ENCODE measurements at regions not wholly inside any gene's neighbourhood (a gene's known extent, or its start where the extent isn't known, plus 50 kb on each side); places are given as distances from the start of the nearest gene placed in this dataset.
A peak's percentile ranks its signal among the peaks of the same experiment; 100 is the strongest.
"Not testable (repeated sequence)": the region's sequence is repeated elsewhere in the genome, so short reads cannot be mapped to it uniquely, and the experiment has no call there.

DNA sequence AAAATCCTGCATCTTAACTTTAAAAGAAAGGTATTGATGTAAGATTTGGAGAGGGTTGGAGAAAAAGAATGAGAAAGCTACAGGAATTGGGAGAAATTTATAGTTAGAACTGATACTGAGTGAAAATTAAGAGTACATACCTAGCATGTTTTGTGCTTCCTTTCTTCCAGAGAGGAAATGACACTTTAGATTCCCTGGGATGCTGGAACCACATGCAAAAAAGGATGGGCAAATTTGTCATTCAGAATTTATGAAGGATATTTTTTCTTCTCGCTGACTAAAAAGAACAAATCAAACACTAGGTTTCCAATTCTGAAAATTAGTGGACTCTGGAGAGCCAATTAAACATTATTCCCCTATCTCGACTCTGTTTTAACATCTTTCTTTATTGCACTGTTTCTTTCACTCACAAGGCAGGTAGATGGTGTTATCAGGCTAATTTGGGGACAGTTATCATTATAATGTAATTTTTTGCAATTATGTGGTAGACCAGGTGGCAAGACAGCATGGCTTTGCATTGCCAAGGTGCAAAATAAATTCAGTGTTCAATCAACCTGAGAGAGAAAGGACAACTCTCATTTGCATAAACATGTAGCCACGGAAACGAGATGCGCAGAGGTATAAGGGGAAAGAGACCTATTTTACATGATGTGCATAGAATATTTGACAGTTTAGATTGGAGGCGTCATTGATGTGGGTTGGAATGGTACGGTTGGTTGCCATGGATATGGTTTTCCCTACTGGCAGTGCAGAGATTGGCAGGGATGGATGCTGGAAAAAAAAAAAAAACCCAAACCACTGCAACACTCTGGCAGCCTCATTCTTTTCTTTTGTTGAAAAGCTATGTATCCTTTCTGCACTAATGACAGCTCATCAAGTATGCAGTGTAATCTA lies 320.4 kb upstream of the CCNH start:
- DNase-seq, result no peak

- no peak for DNase-seq
These were observed 317.1 kb upstream of the CCNH start for GRCh38 chr5:87729781-87730180.

DNA sequence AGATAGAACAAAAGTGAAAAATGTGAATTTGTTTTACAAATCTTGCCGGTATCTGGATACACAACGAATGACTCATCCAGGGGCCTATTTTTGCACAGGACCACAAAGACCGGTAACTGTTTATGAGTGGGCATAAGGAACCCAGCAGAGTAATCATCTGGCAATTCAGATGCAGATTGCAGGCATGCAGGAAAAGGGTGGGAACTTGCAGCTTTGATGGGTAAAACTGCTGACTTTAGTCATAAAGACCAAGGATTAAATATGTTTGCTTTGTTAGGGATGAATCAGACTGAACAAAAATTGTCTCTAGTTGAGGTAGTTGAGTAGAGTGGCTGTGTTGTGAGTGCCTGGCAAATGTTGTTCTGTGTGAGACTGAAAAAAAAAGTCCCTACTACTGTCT lies 309.6 kb upstream of the CCNH start:
- DNase-seq, result no peak

GRCh38 chr5:87718224-87718925 lies 305.6 kb upstream of the CCNH start:
- DNase-seq, result not testable (repeated sequence)

DNA sequence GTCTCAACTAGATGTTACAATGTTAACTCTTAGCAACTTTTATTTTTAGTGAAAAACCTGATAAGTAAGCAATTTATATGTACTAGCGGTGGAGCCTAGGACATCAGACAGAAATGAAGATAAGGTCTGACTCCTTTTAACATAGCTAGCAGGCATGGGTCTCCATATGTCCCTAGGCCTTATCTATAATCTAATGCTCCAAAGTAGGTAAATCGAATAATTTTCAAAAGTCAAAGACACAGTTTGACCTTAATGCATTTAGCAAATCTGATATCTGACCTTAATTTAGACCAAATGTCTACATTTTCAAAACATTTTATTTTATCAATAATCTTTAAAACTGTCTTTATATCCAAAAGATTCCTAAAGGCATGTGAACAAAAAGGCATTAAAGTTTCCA lies 305.0 kb upstream of the CCNH start:
- no peak for DNase-seq

GRCh38 chr5:87705876-87706275 lies 293.1 kb upstream of the CCNH start:
- no peak for DNase-seq

- peak; percentile 12 for DNase-seq
These were observed 274.2 kb upstream of the CCNH start for GRCh38 chr5:87686975-87687374.

GRCh38 chr5:87686018-87686417 lies 273.3 kb upstream of the CCNH start:
- DNase-seq, result no peak

DNA sequence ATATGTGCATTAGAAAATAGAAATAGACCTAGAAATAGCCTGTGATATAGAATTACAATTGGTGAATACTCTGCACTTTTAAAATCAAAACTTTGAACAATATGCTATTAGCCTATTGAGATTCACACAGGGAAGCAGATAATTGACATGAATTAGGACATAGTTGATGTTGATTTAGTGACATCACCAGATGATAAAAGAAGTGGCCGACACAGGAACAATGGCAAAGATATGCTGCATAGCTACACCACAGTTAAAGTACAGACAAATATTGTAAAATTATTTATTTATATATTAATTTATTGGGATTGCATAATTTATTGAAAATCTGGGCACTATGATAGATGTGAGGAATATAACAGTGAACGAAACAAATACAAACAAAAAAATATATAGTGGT lies 261.5 kb upstream of the CCNH start:
- DNase-seq, result no peak

GRCh38 chr5:87671146-87671545 lies 258.4 kb upstream of the CCNH start:
- no peak for DNase-seq

GRCh38 chr5:87665166-87665565 lies 252.4 kb upstream of the CCNH start:
- no peak for DNase-seq

DNA sequence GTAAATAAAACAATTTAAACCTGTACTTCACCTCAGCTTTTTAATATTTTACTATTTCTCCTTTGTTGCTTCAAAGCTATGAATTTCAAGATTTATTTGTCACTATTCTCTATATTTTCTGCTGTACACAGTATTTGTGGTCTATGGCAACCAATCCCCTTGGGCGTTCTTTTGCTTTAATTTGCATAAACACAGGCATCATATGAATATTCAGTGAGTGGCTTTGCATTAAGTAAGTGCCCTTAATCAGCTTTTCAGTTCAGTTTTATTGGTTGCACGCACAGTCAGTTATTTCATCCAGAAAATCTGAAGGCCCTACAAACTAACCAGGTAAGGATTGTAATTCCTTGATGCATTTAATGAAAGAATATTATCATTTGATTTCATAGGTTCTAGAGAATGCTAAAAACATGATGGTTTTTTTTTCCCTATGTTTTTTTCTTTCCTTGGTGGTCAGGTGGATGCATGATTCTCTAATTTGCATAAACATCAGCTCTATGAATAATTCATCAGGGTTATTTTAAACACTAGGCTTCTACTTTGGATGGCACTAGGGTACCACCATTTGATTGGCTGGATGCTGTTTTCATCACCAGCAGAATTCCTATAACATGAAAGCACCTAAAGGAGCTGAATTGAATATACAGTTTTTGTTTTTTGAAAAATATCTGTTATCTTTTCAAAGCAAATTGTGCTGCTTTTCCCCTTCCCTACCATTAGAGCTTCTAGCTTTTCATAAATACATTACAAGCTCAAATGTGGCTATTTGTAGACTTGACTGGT lies 249.2 kb upstream of the CCNH start:
- DNase-seq, result no peak

- DNase-seq, result no peak
These were observed 240.5 kb upstream of the CCNH start for GRCh38 chr5:87653242-87653641.

- no peak for DNase-seq
These were observed 237.6 kb upstream of the CCNH start for GRCh38 chr5:87650284-87650683.

DNA sequence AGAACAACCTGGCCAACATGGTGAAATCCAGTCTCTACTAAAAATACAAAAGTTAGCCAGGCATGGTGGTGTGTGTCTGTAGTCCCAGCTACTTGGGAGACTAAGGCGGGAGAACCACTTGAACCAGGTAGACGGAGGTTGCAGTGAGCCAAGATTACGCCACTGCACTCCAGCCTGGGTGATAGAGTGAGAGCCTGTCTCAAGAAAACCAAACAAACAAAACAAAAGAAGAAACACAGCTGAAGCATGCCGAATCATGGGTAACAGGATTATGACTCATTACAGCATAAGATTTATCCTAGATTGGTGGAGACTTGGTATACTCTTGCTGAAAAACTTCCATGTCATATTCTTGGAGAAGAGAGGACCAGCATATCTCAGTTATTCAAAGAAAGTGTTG lies 236.7 kb upstream of the CCNH start:
- no peak for DNase-seq

DNA sequence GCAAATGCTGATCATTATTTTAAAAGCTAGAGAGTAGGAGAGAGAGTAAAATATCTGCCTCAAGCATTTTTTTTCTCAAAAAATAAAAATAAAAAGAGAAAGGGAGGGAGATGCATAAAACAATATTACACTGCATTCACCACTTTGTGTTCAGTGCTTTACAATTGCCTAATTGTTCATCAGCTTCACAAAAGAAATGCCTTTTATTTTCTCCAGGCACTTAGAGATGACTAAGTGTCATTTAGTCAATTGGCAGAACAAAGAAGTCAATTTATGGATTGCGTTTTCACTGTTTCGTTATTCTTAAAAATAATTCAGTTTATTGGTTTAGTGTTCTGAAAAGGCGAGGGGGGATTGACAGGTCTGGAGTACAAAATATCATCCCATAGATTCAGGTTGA lies 232.5 kb upstream of the CCNH start:
- DNase-seq, result no peak

DNA sequence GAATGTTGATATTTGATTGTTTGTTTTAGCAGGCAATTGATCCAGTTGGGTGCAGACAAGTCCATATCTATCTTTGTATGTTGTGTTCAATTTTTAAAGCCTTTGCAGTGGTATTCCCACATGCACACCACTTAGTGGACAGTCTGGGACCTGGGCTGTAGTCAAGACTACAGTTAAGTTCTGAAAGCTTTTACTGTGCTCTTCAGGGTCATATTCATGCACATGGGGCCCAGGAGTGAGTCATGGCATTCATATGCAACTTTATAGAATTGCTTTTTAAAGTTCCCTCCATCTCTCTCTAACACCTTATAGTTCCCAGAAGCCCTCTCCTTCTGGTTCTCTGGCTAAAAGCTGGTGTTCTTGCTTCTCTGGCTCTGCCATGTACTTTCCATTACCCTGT lies 228.2 kb upstream of the CCNH start:
- DNase-seq, result no peak

DNA sequence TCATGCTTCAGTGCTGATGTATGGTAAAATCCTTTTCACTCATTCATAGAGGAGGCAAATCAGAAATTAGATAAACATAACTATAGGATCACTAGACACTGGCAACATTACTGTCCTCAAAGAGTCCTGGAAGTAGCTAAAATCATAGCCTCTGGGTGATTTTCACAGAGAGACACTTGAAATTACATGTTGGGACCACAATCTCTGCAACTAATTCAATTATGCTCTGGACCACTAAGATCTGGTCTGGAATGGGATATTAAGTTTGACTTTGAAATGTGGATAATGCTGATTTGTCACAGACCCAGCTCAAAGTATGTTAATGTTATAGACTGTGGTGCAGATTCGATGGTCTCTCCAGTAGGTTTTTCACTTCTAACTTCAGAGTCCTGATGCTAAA lies 214.6 kb upstream of the CCNH start:
- DNase-seq, result no peak

GRCh38 chr5:87608385-87608784 lies 195.7 kb upstream of the CCNH start:
- DNase-seq, result no peak

GRCh38 chr5:87605663-87606062 lies 192.9 kb upstream of the CCNH start:
- no peak for DNase-seq

- DNase-seq, result no peak
These were observed 187.0 kb upstream of the CCNH start for GRCh38 chr5:87599778-87600177.

DNA sequence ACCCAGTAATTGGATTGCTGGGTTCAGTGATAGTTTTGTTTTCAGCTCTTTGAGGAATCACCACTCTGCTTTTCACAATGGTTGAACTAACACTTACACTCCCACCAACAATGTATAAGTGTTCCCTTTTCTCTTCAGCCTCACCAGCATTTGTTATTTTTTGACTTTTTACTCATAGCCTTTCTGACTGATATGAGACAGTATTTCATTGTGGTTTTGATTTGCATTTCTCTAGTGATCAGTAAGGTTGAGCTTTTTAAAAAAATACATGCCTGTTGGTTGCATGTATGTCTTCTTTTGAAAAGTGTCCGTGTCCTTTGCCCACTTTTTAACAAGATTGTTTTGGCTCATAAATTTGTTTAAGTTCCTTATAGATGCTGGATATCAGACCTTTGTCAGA lies 185.7 kb upstream of the CCNH start:
- no peak for DNase-seq

- DNase-seq, result no peak
These were observed 181.8 kb upstream of the CCNH start for GRCh38 chr5:87594566-87594965.

- DNase-seq, result no peak
These were observed 176.9 kb upstream of the CCNH start for GRCh38 chr5:87589587-87589986.

All from suppressor macrophage treated with lipopolysaccharide for 4 hours (primary cell).